SK-N-SH treated with all-trans-retinoic acid at 6 μM for 48 hours (cell line): ENCODE measurements at regions not wholly inside any gene's neighbourhood (a gene's known extent, or its start where the extent isn't known, plus 50 kb on each side); places are given as distances from the start of the nearest gene placed in this dataset.

Source experiments
- ARNTL ChIP-seq: fragments of 450-650 bp; formaldehyde crosslinking; IDR thresholded peaks from 2 replicates; pipeline ENCODE4 v1.5.0; 2020; ENCODE audit warnings: low read depth, mild to moderate bottlenecking, moderate library complexity, borderline replicate concordance
- CSDC2 ChIP-seq: fragments of 250-450 bp; sonication (Bioruptor Pico); IDR thresholded peaks from 2 replicates; pipeline ENCODE4 v1.5.0; 2020; ENCODE audit warnings: mild to moderate bottlenecking, moderate library complexity
- ESRRG ChIP-seq: fragments of 250-450 bp; sonication (Bioruptor Pico); IDR thresholded peaks from 2 replicates; pipeline ENCODE4 v1.6.1; 2021; ENCODE audit warnings: mild to moderate bottlenecking
- ISL1 ChIP-seq: fragments of 250-450 bp; sonication (Bioruptor Pico); IDR thresholded peaks from 2 replicates; pipeline ENCODE4 v2.1.2; 2022; ENCODE audit warnings: mild to moderate bottlenecking, moderate library complexity
- OSR1 ChIP-seq: fragments of 250-450 bp; sonication (Bioruptor Pico); IDR thresholded peaks from 2 replicates; pipeline ENCODE4 v1.8.0; 2022; ENCODE audit warnings: moderate library complexity, mild to moderate bottlenecking, inconsistent platforms
- POU6F1 ChIP-seq: fragments of 250-450 bp; sonication (Bioruptor Pico); IDR thresholded peaks from 2 replicates; pipeline ENCODE4 v1.8.0; 2021; ENCODE audit warnings: low read depth, mild to moderate bottlenecking, moderate library complexity, borderline replicate concordance
- PPARA ChIP-seq: fragments of 250-450 bp; sonication (Bioruptor Pico); IDR thresholded peaks from 2 replicates; pipeline ENCODE4 v1.5.0; 2020; ENCODE audit warnings: mild to moderate bottlenecking, borderline replicate concordance
- ZFP30 ChIP-seq: fragments of 450-650 bp; formaldehyde crosslinking; IDR thresholded peaks from 2 replicates; pipeline ENCODE4 v1.5.0; 2022; ENCODE audit warnings: mild to moderate bottlenecking, moderate library complexity
- TF ChIP-seq, protein P1 (sequence below): fragments of 250-450 bp; sonication (Bioruptor Pico); IDR thresholded peaks from 2 replicates; pipeline ENCODE4 v1.8.0; 2020; ENCODE audit warnings: mild to moderate bottlenecking, moderate library complexity, borderline replicate concordance
- TF ChIP-seq, protein P2 (sequence below): fragments of 250-450 bp; sonication (Bioruptor Pico); IDR thresholded peaks from 2 replicates; pipeline ENCODE4 v1.5.1; 2020; ENCODE audit warnings: low read depth, mild to moderate bottlenecking, moderate library complexity

GRCh38 chr4:53682196-53682595 lies 90.9 kb upstream of the LNX1 start:
- TF ChIP-seq, protein P1, sequence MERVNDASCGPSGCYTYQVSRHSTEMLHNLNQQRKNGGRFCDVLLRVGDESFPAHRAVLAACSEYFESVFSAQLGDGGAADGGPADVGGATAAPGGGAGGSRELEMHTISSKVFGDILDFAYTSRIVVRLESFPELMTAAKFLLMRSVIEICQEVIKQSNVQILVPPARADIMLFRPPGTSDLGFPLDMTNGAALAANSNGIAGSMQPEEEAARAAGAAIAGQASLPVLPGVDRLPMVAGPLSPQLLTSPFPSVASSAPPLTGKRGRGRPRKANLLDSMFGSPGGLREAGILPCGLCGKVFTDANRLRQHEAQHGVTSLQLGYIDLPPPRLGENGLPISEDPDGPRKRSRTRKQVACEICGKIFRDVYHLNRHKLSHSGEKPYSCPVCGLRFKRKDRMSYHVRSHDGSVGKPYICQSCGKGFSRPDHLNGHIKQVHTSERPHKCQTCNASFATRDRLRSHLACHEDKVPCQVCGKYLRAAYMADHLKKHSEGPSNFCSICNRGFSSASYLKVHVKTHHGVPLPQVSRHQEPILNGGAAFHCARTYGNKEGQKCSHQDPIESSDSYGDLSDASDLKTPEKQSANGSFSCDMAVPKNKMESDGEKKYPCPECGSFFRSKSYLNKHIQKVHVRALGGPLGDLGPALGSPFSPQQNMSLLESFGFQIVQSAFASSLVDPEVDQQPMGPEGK = no peak
- TF ChIP-seq POU6F1 (no peak), ARNTL (CRISPR knock-in tag) (no peak), ISL1 (no peak), CSDC2 (no peak), ESRRG (CRISPR knock-in tag) (no peak), PPARA (CRISPR knock-in tag) (no peak), ZFP30 (no peak), OSR1 (CRISPR knock-in tag) (no peak)
- TF ChIP-seq, protein P2, sequence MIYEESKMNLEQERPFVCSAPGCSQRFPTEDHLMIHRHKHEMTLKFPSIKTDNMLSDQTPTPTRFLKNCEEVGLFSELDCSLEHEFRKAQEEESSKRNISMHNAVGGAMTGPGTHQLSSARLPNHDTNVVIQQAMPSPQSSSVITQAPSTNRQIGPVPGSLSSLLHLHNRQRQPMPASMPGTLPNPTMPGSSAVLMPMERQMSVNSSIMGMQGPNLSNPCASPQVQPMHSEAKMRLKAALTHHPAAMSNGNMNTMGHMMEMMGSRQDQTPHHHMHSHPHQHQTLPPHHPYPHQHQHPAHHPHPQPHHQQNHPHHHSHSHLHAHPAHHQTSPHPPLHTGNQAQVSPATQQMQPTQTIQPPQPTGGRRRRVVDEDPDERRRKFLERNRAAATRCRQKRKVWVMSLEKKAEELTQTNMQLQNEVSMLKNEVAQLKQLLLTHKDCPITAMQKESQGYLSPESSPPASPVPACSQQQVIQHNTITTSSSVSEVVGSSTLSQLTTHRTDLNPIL (CRISPR knock-in tag) = no peak
